ENCODE measurements at regions not wholly inside any gene's neighbourhood (a gene's known extent, or its start where the extent isn't known, plus 50 kb on each side); places are given as distances from the start of the nearest gene placed in this dataset.

DNA sequence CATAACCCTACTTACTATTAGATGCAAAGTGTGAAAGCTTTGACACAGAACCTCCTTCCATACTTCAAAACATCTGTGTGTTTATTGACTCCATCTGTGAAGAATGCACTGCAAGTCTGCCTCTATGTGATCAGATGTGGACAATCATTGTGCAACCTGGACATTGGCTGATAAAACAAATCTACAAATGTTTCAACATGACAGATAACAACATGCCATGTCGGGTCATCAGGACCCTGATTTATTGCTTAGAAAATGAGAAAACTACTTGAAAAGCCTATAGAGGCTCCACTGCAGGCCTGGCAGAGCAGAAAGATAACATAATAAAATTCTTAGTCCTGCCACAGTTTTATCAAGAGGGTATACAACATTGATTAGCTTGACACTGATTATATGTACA, 1286.4 kb downstream of the GRIK2 start:
- TF ChIP-seq, protein P1, sequence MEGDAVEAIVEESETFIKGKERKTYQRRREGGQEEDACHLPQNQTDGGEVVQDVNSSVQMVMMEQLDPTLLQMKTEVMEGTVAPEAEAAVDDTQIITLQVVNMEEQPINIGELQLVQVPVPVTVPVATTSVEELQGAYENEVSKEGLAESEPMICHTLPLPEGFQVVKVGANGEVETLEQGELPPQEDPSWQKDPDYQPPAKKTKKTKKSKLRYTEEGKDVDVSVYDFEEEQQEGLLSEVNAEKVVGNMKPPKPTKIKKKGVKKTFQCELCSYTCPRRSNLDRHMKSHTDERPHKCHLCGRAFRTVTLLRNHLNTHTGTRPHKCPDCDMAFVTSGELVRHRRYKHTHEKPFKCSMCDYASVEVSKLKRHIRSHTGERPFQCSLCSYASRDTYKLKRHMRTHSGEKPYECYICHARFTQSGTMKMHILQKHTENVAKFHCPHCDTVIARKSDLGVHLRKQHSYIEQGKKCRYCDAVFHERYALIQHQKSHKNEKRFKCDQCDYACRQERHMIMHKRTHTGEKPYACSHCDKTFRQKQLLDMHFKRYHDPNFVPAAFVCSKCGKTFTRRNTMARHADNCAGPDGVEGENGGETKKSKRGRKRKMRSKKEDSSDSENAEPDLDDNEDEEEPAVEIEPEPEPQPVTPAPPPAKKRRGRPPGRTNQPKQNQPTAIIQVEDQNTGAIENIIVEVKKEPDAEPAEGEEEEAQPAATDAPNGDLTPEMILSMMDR (IDR thresholded peaks at IDR 0.05), result no peak
- no peak for TF ChIP-seq POLR2A (IDR thresholded peaks at IDR 0.05)

All from tibial nerve (tissue), 3 donors.